HG03108 (cell line): ENCODE measurements at regions not wholly inside any gene's neighbourhood (a gene's known extent, or its start where the extent isn't known, plus 50 kb on each side); places are given as distances from the start of the nearest gene placed in this dataset.

Experiments used
- ATAC-seq: cut with Tn5 transposase; IDR thresholded peaks from one replicate; pipeline ENCODE4 v1.9.1; 2021; ENCODE audit warnings: moderate library complexity; ENCODE audit not compliant: unreplicated experiment

DNA sequence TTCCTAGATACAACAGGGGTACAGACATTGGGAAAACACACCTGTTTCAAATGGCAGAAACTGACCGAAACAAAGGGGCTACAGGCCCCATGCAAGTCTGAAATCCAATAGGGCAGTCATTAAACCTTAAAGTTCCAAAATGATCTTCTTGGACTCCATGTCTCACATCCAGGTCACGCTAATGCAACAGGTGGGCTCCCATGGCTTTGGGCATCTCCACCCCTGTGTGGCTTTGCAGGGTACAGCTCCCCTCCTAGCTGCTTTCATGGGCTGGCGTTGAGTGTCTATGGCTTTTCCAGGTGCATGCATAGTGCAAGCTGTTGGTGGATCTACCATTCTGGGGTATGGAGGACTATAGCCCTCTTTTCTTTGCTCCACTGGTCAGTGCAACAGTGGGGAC is 248.1 kb upstream of the RHOBTB1 start:
- no peak for ATAC-seq

DNA sequence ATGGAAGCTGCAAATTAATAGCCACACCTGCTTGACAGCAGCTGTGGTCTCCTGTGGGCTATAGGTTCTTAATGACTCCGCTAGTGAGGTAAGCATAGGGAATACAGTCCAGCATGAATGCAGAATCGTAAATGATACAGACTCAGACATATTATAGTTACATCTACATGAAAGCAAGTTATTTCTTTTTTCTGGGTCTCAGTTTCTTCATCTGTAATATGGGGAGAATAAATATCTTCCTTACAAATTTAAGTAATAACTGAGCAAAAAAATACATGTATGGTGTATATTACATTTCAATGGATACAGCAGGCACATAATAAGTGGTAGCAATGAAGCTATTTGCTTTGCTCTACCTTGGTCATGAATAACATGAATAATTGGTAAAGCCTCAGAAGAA is 245.9 kb upstream of the RHOBTB1 start:
- ATAC-seq = no peak

DNA sequence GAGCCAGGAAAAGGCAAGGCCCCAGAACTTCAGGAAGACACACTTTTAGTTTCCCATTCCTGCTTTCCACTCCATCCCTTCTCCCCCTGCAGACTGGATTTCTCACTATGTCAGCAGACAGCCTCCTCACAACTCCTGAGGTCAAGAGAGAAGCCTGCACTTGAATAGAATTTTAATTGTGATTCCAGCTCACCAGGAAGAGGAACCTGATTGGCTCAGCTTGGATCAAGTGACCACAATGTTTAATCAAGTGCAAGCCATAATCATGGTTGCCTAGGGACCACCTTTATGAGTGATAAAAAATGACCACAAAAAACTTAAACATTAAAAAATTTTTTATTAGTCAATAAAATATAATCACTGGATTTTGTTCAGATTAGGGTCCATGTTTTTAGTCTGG is 244.7 kb upstream of the RHOBTB1 start:
- no peak for ATAC-seq

GRCh38 chr10:61188101-61188500 is 244.1 kb upstream of the RHOBTB1 start:
- ATAC-seq = no peak

DNA sequence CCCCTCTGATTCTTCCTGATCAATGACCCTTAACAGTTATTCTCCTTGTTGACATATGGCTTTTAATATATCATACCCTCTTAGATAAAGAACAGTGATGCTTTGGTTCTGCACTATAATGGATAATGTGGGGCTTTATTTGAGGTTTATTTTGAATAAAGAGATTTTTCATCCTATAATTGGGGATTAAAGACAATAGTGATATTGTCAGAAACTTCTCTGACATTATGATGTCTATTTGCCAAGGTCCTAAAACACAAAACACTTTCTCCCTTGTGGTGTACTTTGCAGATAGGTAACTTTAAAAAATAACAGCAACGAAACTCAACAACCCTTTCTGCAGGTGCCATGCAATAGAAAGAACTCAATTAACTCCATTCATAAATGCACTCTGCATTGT is 243.6 kb upstream of the RHOBTB1 start:
- no peak for ATAC-seq

DNA sequence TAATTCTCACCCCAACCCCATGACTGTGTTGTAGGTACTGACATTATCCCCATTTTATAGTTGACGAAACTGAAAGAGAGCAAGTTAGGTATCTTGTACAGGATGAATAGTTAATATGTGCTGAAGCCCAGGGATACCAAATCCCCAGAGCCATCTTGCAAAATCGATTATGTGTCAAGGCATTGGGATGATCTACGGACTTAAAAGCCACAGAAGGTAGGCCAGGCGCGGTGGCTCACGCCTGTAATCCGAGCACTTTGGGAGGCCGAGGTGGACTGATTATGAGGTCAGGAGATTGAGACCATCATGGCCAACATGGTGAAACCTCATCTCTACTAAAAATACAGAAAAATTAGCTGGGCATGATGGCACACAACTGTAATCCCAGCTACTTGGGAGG is 242.4 kb upstream of the RHOBTB1 start:
- no peak for ATAC-seq

- ATAC-seq = no peak
These were observed 240.4 kb upstream of the RHOBTB1 start for GRCh38 chr10:61184429-61184828.

DNA sequence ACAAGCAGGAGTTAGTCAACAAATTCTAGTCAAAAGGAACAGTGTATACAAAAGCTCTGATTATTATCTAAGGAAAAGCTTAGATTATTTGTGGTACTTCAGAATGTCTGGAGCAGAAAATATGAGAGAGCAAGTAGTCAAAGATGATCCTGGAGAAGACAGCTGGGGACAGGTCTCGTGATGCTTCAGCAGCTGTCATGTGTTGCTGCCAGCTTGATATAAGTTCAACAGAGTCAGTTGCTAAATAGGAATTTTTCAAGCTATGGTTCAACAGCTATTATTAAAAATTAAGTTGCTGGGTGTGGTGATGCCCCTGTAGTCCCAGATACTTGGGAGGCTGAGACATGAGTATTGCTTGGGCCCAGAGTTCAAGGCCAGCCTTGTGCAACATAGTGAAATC is 240.0 kb upstream of the RHOBTB1 start:
- ATAC-seq = no peak

GRCh38 chr10:61181832-61182231 is 237.8 kb upstream of the RHOBTB1 start:
- ATAC-seq = no peak

DNA sequence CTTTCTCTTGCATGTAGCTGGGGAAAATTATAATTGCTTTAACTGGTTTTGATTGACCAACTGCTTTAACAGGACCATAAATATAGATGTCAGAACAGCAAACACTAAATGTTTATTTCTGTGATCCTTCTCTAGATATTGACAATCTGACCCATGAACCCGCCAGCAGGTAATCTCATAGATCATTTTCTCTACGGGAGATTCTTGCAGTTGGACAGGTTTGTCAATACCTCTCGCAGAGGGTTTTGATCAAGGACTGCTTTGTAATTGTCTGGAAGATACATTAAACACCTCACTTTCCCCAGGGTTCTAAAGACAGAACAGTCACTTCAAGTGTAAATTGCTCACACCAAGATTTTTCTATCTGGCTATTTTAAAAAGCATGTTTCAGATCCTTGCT is 235.8 kb upstream of the RHOBTB1 start:
- ATAC-seq = no peak

DNA sequence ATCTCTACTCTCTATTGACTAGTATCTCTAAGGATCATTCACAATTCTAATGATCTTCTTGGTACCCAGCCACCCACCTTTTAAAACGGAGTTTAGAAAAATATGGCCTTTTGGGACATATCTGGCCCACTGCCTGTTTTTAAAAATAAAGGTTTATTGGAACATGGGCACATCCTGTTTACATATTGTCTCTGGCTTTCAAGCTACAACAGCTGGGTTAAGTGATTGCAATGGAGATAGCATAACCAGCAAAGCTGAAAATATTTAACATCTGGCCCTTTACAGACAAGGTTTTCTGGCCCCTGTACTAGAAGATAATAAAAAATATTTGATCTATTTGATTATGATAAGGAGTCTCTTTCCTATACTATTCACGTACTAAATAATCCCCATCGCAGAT is 232.4 kb upstream of the RHOBTB1 start:
- no peak for ATAC-seq

DNA sequence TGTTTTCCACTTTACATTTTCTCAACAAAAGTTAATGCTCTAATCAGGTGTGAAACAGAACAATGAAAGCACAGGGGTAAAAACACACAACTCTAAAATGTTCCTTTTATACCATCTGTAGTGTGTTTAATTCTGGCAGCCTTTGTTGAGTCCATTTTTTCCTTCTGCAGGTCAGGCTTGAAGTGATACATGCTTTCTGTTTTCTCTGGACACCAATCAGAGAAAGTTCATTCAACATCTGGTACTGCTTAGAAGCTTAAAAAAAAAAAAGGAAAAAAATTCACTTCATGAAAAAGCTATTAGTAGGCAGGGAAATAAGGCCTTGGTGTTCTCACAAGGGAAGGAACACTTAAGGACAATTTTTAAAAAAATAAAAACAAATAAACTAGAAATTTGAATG is 231.3 kb upstream of the RHOBTB1 start:
- ATAC-seq = no peak

DNA sequence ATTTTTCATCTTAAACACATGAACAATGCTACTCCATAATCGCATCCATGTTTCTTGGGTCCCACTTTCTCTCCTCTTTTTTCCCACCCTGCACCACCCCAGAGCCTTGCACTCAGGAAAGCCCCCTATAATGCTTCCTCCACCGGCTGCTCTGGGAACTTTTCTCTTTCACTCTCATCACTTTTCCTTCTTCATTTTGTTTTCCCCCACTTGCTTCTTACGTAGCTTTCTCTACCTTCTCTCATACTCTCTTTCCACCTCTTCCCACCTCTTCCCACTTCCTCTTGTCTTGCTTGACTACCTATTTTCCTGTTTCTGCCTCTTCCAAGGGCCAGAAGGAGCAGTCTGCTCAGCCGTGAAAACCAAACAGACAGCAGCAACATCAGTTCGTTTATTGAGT is 229.5 kb upstream of the RHOBTB1 start:
- ATAC-seq = no peak

DNA sequence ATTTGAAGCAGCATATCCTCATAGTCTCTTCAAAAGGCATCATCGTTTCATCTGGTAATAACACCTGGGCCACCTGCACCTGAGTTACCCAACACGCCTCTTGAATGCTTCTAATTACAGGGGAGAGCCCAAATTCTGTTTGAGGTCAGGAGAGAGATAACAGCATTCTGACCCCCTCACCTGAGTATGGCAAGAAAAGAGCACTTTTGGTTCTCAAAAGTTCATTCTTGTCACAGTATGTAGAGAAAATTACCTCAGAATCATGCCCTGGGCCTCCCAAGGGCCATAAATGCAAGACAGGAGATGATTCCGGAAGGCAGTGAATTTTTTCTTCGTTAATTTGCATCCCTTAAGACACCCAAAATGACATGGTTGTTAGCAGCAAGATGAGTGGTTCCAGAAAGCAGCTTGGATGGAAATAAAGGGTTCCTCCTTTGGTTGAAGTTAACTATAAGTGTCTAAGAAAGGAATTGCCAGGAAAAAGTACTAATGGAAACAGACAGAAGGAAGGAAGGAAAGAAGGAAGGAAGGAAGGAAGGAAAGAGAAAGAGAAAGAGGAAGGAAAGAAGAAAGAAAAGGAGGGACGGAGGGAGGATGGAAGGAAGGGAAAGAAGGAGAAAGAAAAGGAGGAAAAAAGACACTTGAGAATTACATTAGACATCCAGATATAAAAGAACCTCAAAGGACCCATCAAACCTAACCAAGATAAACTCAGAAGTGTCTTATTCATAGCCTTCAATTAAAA is 228.4 kb upstream of the RHOBTB1 start:
- ATAC-seq = no peak

DNA sequence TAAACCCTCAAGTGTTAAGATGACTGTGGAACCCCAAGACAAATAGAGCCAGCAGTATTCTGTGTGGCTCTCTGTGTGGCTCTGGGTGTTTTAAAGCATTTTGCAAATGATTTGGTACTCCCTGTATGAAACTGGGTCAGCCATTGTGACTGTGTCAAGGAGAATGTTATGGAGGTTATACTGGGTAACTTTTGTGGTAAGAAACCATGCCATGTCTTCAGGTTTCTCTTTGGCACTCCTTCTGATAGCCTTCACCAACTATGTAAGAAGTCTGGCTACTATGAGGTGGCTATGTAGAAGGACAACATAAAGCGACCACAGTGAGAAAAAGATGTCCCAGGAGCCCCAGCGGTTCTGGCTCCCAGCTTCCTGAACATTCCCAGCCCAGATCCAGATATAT is 226.6 kb upstream of the RHOBTB1 start:
- ATAC-seq = no peak

- no peak for ATAC-seq
These were observed 225.3 kb upstream of the RHOBTB1 start for GRCh38 chr10:61169294-61169693.

DNA sequence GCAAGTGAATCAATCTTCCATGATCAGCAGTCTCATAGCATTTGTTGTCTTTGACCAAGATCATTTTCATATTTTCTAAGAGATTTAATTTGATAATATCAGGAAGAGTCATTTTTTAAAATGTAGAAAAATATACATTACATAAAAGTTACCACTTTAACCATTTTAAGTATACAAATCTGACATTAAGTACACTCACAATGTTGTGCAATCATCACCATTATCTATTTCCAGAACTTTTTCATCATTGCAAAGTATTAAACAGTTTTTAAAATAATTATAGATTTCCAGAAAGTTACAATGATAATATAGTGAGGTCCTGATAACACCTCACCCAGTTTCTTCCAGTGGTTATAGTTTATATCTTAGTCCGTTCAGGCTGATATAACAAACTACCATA is 222.5 kb upstream of the RHOBTB1 start:
- no peak for ATAC-seq

DNA sequence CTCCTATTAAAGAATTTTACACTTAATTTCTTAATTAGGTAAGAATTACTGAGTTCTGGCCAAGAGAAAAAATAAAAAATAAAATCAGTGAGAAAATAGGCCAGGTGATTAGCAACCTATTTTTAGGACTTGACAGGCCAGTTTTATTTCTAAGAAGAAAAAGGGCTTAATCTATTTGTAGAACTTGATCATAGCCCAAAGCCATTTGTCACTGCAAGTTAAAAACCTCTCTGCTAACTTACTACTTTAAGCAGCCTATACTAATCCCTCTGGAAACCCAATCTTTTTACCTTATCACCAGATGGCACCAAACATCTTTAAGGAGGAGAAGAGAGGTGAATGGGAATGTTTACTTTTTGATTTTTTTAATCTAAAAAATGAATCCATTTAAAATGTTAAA is 222.1 kb upstream of the RHOBTB1 start:
- no peak for ATAC-seq

DNA sequence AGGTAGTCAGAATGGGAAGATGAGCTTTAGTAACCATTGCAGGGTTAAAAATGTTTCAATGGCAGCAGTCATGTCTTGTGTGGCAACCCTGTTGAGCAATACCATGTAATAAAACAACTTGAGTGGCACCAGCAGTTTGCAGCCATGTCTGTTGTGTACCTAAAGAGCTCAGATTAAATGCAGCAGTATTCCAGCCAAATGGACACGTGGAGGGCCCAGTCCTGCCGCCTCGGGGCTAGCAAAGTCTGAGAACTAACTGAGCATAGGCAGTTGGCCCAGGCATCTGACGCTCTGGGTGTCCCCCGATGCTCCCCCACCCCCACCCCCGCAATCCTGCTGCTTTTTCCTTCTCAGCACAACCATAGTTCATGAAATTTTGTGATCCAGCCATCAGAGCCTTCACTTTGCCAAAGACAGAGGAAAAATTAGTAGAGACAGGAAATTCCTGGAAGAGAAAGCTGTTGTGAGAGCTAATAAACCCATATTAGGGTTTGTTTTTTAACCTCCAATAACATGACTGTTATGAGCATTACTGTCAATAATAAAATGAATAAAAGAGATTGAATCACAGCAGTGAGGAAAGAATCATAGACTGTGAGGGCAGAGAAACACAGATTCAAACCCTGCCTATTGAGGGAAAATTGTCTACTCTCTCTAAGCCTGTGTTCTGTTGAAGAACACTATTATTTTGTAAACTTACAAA is 220.6 kb upstream of the RHOBTB1 start:
- no peak for ATAC-seq

GRCh38 chr10:61163403-61163802 is 219.4 kb upstream of the RHOBTB1 start:
- ATAC-seq = no peak

DNA sequence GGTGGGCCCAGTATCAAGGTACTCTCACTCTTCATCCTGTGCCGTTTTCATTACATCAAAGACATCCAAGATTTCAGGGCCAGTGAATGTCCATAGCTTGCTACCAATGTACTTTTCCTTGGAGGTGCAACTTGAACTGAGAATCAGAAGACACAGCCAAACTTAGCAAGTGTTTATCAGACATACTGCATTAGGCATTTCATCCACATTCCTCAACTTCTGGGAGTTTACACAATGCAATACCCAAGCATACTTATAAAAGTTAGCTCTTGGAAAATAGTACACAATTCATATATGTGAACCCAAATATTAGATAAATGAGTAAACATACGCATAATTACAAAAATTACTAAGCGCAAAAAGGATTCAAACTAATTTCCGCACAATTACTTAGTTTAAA is 216.3 kb upstream of the RHOBTB1 start:
- ATAC-seq = no peak

DNA sequence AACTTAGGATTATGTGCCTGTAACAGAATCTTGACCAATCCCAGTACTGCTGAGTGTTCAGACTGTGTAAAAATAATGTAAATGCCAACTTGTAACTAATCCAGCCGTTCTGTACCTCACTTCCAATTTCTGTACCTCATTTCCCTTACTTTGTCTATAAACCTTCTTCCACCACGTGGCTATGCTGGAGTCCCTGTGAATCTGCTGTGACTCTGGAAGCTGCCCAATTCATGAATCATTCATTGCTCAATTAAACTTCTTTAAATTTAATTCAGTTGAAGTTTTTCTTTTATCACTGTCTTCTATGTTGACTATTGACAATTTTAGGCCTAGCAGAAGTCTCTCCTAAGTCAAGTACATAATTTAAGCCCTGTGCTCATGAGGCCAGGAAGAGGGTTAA is 215.3 kb upstream of the RHOBTB1 start:
- ATAC-seq = no peak

GRCh38 chr10:61157182-61157581 is 213.2 kb upstream of the RHOBTB1 start:
- ATAC-seq = no peak
